ENCODE measurements at regions not wholly inside any gene's neighbourhood (a gene's known extent, or its start where the extent isn't known, plus 50 kb on each side); places are given as distances from the start of the nearest gene placed in this dataset.

GRCh38 chr10:71005337-71006305, 117.3 kb upstream of the PCBD1 start:
- Histone ChIP-seq H3K36me3 (ENCODE audit: insufficient read depth, low read length) (no peaks in the 10 kb centered on the region), H3K27me3 (ENCODE audit: insufficient read depth, low read length, poor library complexity, severe bottlenecking) (no peaks in the 10 kb centered on the region), H3K9me2 (replicated peaks; ENCODE audit: low read depth, low read length) (no peaks in the 10 kb centered on the region), H3K4me3 (ENCODE audit: low read length, poor library complexity, severe bottlenecking) (no peak overlapping the region), H4K20me1 (ENCODE audit: insufficient read depth, low read length, poor library complexity, severe bottlenecking) (no peaks in the 10 kb centered on the region), H3K79me2 (ENCODE audit: insufficient read depth, low read length) (no peaks in the 10 kb centered on the region), H3K4me1 (ENCODE audit: insufficient read depth, low read length, poor library complexity, severe bottlenecking) (no peaks in the 10 kb centered on the region), H3K9ac (ENCODE audit: low read depth, low read length, poor library complexity, severe bottlenecking) (no peak overlapping the region), H3K9me3 (ENCODE audit: insufficient read depth, low read depth, low read length) (no peaks in the 10 kb centered on the region), H3K4me2 (ENCODE audit: low read depth, low read length, poor library complexity, severe bottlenecking) (no peak overlapping the region), H3F3A (ENCODE audit: low read depth) (no peaks in the 10 kb centered on the region), H2AFZ (ENCODE audit: low read length) (no peak overlapping the region)
- TF ChIP-seq EZH2phosphoT487 (IDR thresholded peaks at IDR 0.05; ENCODE audit: borderline replicate concordance) (no peak), CTCF (conservative IDR thresholded peaks at IDR 0.05; ENCODE audit: low read length) (no peak)

GRCh38 chr10:71006506-71006905, 118.1 kb upstream of the PCBD1 start:
- H4K20me1 ChIP-seq (ENCODE audit: insufficient read depth, low read length, poor library complexity, severe bottlenecking): no peaks in the 10 kb centered on the region
- H3K9ac ChIP-seq (ENCODE audit: low read depth, low read length, poor library complexity, severe bottlenecking): no peak overlapping the region
- TF ChIP-seq EZH2phosphoT487 (IDR thresholded peaks at IDR 0.05; ENCODE audit: borderline replicate concordance): no peak
- TF ChIP-seq CTCF (conservative IDR thresholded peaks at IDR 0.05; ENCODE audit: low read length): no peak
- no peaks in the 10 kb centered on the region for H3K79me2 ChIP-seq (ENCODE audit: insufficient read depth, low read length)
- no peaks in the 10 kb centered on the region for H3K27me3 ChIP-seq (ENCODE audit: insufficient read depth, low read length, poor library complexity, severe bottlenecking)
- H3K4me2 ChIP-seq (ENCODE audit: low read depth, low read length, poor library complexity, severe bottlenecking): no peak overlapping the region
- no peaks in the 10 kb centered on the region for H3F3A ChIP-seq (ENCODE audit: low read depth)
- H3K36me3 ChIP-seq (ENCODE audit: insufficient read depth, low read length): no peaks in the 10 kb centered on the region
- H3K4me1 ChIP-seq (ENCODE audit: insufficient read depth, low read length, poor library complexity, severe bottlenecking): no peaks in the 10 kb centered on the region
- no peaks in the 10 kb centered on the region for H3K9me3 ChIP-seq (ENCODE audit: insufficient read depth, low read depth, low read length)
- H3K9me2 ChIP-seq (replicated peaks; ENCODE audit: low read depth, low read length): no peaks in the 10 kb centered on the region
- no peak overlapping the region for H2AFZ ChIP-seq (ENCODE audit: low read length)
- no peak overlapping the region for H3K4me3 ChIP-seq (ENCODE audit: low read length, poor library complexity, severe bottlenecking)

- no peak for TF ChIP-seq CTCF (conservative IDR thresholded peaks at IDR 0.05; ENCODE audit: low read length)
- no peak for TF ChIP-seq EZH2phosphoT487 (IDR thresholded peaks at IDR 0.05; ENCODE audit: borderline replicate concordance)
- H3K9ac ChIP-seq (ENCODE audit: low read depth, low read length, poor library complexity, severe bottlenecking): no peak overlapping the region
- H3F3A ChIP-seq (ENCODE audit: low read depth): no peaks in the 10 kb centered on the region
- H3K27me3 ChIP-seq (ENCODE audit: insufficient read depth, low read length, poor library complexity, severe bottlenecking): no peaks in the 10 kb centered on the region
- H4K20me1 ChIP-seq (ENCODE audit: insufficient read depth, low read length, poor library complexity, severe bottlenecking): no peaks in the 10 kb centered on the region
- no peak overlapping the region for H2AFZ ChIP-seq (ENCODE audit: low read length)
- no peaks in the 10 kb centered on the region for H3K9me2 ChIP-seq (replicated peaks; ENCODE audit: low read depth, low read length)
- no peaks in the 10 kb centered on the region for H3K9me3 ChIP-seq (ENCODE audit: insufficient read depth, low read depth, low read length)
- H3K4me3 ChIP-seq (ENCODE audit: low read length, poor library complexity, severe bottlenecking): no peak overlapping the region
- no peaks in the 10 kb centered on the region for H3K79me2 ChIP-seq (ENCODE audit: insufficient read depth, low read length)
- H3K4me2 ChIP-seq (ENCODE audit: low read depth, low read length, poor library complexity, severe bottlenecking): no peak overlapping the region
- no peaks in the 10 kb centered on the region for H3K4me1 ChIP-seq (ENCODE audit: insufficient read depth, low read length, poor library complexity, severe bottlenecking)
- no peaks in the 10 kb centered on the region for H3K36me3 ChIP-seq (ENCODE audit: insufficient read depth, low read length)
Observed at GRCh38 chr10:71007516-71007915, 119.2 kb upstream of the PCBD1 start.

All from Loucy (cell line).